Fibroblast of lung (primary cell): ENCODE measurements at regions not wholly inside any gene's neighbourhood (a gene's known extent, or its start where the extent isn't known, plus 50 kb on each side); places are given as distances from the start of the nearest gene placed in this dataset.

ENCODE experiments used
- CTCF ChIP-seq, 2 donors: IDR thresholded peaks in 1 of 2; conservative IDR thresholded peaks in 1 of 2; 1 replicate in 1 of 2; 2 replicates in 1 of 2; pipeline ENCODE4 v1.5.1; 2011 to 2012; ENCODE audit warnings: low read length in 2 of 2, control low read depth in 1 of 2, inconsistent platforms in 1 of 2, low read depth in 1 of 2, mild to moderate bottlenecking in 1 of 2
- EZH2 ChIP-seq: IDR thresholded peaks from 2 replicates; pipeline ENCODE4 v1.5.1; 2012; ENCODE audit warnings: low read length, control low read depth, mild to moderate bottlenecking; ENCODE audit errors: missing control alignments

GRCh38 chr2:8260213-8260612 lies 421.6 kb upstream of the ID2 start:
- no peak for TF ChIP-seq CTCF (conservative IDR thresholded peaks at IDR 0.05 in 1 of 2, IDR thresholded peaks at IDR 0.05 in 1 of 2; ENCODE audit: low read depth in 1 of 2, low read length in 2 of 2)
- no peak for TF ChIP-seq EZH2
